HEK293 (cell line): ENCODE measurements at regions not wholly inside any gene's neighbourhood (a gene's known extent, or its start where the extent isn't known, plus 50 kb on each side); places are given as distances from the start of the nearest gene placed in this dataset.

Experiments
- CTCF ChIA-PET: fragments of 350-600 bp; formaldehyde crosslinking; extraction: SDS; loops from one replicate; lab custom pipeline; 2021; ENCODE audit warnings: antibody characterized with exemption; lab: Yijun Ruan, JAX
- POLR2A ChIA-PET: fragments of 300-600 bp; formaldehyde crosslinking; extraction: SDS; loops from one replicate; lab custom pipeline; 2020; ENCODE audit warnings: antibody characterized with exemption, inconsistent platforms; lab: Yijun Ruan, JAX
- H3K27ac ChIP-seq: fragments of 200-500 bp; sonication (Bioruptor generic); 2 replicates; pipeline ENCODE4 v1.5.1; 2014; ENCODE audit warnings: low read depth, low read length, control low read depth, inconsistent platforms; ENCODE audit errors: extremely low read depth
- H3K36me3 ChIP-seq, 2 experiments: fragments of 200-500 bp in 1 of 2; sonication (Bioruptor generic) in 1 of 2; 1 replicate in 1 of 2; 2 replicates in 1 of 2; pipeline ENCODE4 v1.5.1; 2014 to 2017; ENCODE audit warnings: inconsistent platforms in 2 of 2, low read length in 2 of 2; ENCODE audit not compliant: control insufficient read depth in 2 of 2, insufficient read depth in 1 of 2
- H3K4me1 ChIP-seq: fragments of 200-500 bp; sonication (Bioruptor generic); 2 replicates; pipeline ENCODE4 v1.5.1; 2014; ENCODE audit warnings: mild to moderate bottlenecking, low read length, inconsistent platforms; ENCODE audit not compliant: control insufficient read depth, insufficient read depth
- H3K4me3 ChIP-seq: 2 replicates; pipeline ENCODE4 v1.5.1; 2011; ENCODE audit warnings: low read depth, mild to moderate bottlenecking, control low read depth, low read length, moderate library complexity
- H3K9me3 ChIP-seq: fragments of 200-500 bp; sonication (Bioruptor generic); 2 replicates; pipeline ENCODE4 v1.5.1; 2014; ENCODE audit warnings: low read depth, low read length, inconsistent platforms; ENCODE audit not compliant: control insufficient read depth, insufficient read depth
- AEBP2 ChIP-seq: fragments of 450-650 bp; formaldehyde crosslinking; IDR thresholded peaks from 2 replicates; pipeline ENCODE4 v1.5.1; 2016; ENCODE audit warnings: missing biosample characterization, missing genetic modification characterization, borderline replicate concordance
- ATF2 ChIP-seq: fragments of 450-650 bp; formaldehyde crosslinking; IDR thresholded peaks from 2 replicates; pipeline ENCODE4 v1.5.1; 2016; ENCODE audit warnings: missing biosample characterization, missing genetic modification characterization, low read depth
- GLI2 ChIP-seq: fragments of 450-650 bp; formaldehyde crosslinking; IDR thresholded peaks from 2 replicates; pipeline ENCODE4; 2017; ENCODE audit warnings: missing biosample characterization, missing genetic modification characterization, low read depth, borderline replicate concordance
- IKZF3 ChIP-seq: fragments of 450-650 bp; IDR thresholded peaks from 2 replicates; pipeline ENCODE4 v1.5.0; 2018; ENCODE audit warnings: missing biosample characterization, mild to moderate bottlenecking, missing genetic modification characterization, moderate library complexity
- KLF9 ChIP-seq: fragments of 450-650 bp; formaldehyde crosslinking; IDR thresholded peaks from 2 replicates; pipeline ENCODE4 v1.5.1; 2016; ENCODE audit warnings: missing biosample characterization, missing genetic modification characterization, low read depth
- MZF1 ChIP-seq: fragments of 450-650 bp; formaldehyde crosslinking; IDR thresholded peaks from 2 replicates; pipeline ENCODE4 v1.5.1; 2017; ENCODE audit warnings: missing biosample characterization, missing genetic modification characterization, borderline replicate concordance
- PRDM6 ChIP-seq: fragments of 450-650 bp; formaldehyde crosslinking; IDR thresholded peaks from 2 replicates; pipeline ENCODE4 v1.5.1; 2017; ENCODE audit warnings: missing biosample characterization, missing genetic modification characterization
- SCRT1 ChIP-seq: fragments of 450-650 bp; formaldehyde crosslinking; IDR thresholded peaks from 2 replicates; pipeline ENCODE4 v1.5.1; 2016; ENCODE audit warnings: missing biosample characterization, missing genetic modification characterization, borderline replicate concordance
- SCRT2 ChIP-seq: fragments of 450-650 bp; formaldehyde crosslinking; IDR thresholded peaks from 2 replicates; pipeline ENCODE4 v1.5.1; 2016; ENCODE audit warnings: missing biosample characterization, missing genetic modification characterization
- SP3 ChIP-seq: fragments of 450-650 bp; formaldehyde crosslinking; IDR thresholded peaks from 2 replicates; pipeline ENCODE4 v1.5.1; 2016; ENCODE audit warnings: missing biosample characterization, missing genetic modification characterization
- ZBTB21 ChIP-seq: fragments of 450-650 bp; formaldehyde crosslinking; IDR thresholded peaks from 2 replicates; pipeline ENCODE4 v1.5.1; 2017; ENCODE audit warnings: missing biosample characterization, missing genetic modification characterization
- ZEB2 ChIP-seq: fragments of 450-650 bp; formaldehyde crosslinking; IDR thresholded peaks from 2 replicates; pipeline ENCODE4 v1.5.1; 2016; ENCODE audit warnings: missing biosample characterization, missing genetic modification characterization
- ZFP37 ChIP-seq: fragments of 450-650 bp; formaldehyde crosslinking; IDR thresholded peaks from 2 replicates; pipeline ENCODE4 v1.5.1; 2016; ENCODE audit warnings: missing biosample characterization, missing genetic modification characterization
- ZNF121 ChIP-seq: fragments of 450-650 bp; formaldehyde crosslinking; IDR thresholded peaks from 2 replicates; pipeline ENCODE4 v1.5.1; 2016; ENCODE audit warnings: missing biosample characterization, missing genetic modification characterization
- ZNF184 ChIP-seq: fragments of 450-650 bp; IDR thresholded peaks from 2 replicates; pipeline ENCODE4 v1.5.1; 2018; ENCODE audit warnings: missing biosample characterization, mild to moderate bottlenecking, missing genetic modification characterization
- ZNF214 ChIP-seq: fragments of 450-650 bp; formaldehyde crosslinking; IDR thresholded peaks from 2 replicates; pipeline ENCODE4 v1.5.1; 2017; ENCODE audit warnings: missing biosample characterization, mild to moderate bottlenecking, missing genetic modification characterization, borderline replicate concordance
- ZNF223 ChIP-seq: fragments of 450-650 bp; formaldehyde crosslinking; IDR thresholded peaks from 2 replicates; pipeline ENCODE4 v1.5.1; 2016; ENCODE audit warnings: missing biosample characterization, missing genetic modification characterization
- ZNF366 ChIP-seq: fragments of 450-650 bp; formaldehyde crosslinking; conservative IDR thresholded peaks from 2 replicates; pipeline ENCODE4 v1.5.1; 2016; ENCODE audit warnings: missing biosample characterization, missing genetic modification characterization
- ZNF394 ChIP-seq: fragments of 450-650 bp; formaldehyde crosslinking; IDR thresholded peaks from 2 replicates; pipeline ENCODE4 v1.5.1; 2016; ENCODE audit warnings: missing biosample characterization, missing genetic modification characterization, mild to moderate bottlenecking, moderate library complexity, borderline replicate concordance
- ZNF529 ChIP-seq: fragments of 450-650 bp; formaldehyde crosslinking; IDR thresholded peaks from 2 replicates; pipeline ENCODE4 v1.5.1; 2017; ENCODE audit warnings: missing genetic modification characterization, missing biosample characterization; ENCODE audit not compliant: insufficient replicate concordance
- ZNF585B ChIP-seq: fragments of 450-650 bp; formaldehyde crosslinking; IDR thresholded peaks from 2 replicates; pipeline ENCODE4 v1.5.1; 2016; ENCODE audit warnings: missing biosample characterization, missing genetic modification characterization
- ZNF610 ChIP-seq: fragments of 450-650 bp; formaldehyde crosslinking; IDR thresholded peaks from 2 replicates; pipeline ENCODE4 v1.5.1; 2016; ENCODE audit warnings: missing biosample characterization, missing genetic modification characterization, borderline replicate concordance
- ZNF707 ChIP-seq: fragments of 450-650 bp; formaldehyde crosslinking; IDR thresholded peaks from 2 replicates; pipeline ENCODE4 v1.5.1; 2016; ENCODE audit warnings: missing biosample characterization, missing genetic modification characterization
- ZNF76 ChIP-seq: fragments of 450-650 bp; formaldehyde crosslinking; IDR thresholded peaks from 2 replicates; pipeline ENCODE4; 2016; ENCODE audit warnings: low read depth, missing biosample characterization, missing genetic modification characterization, borderline replicate concordance
- ZSCAN30 ChIP-seq: fragments of 450-650 bp; IDR thresholded peaks from 2 replicates; pipeline ENCODE4 v1.5.1; 2018; ENCODE audit warnings: missing biosample characterization, mild to moderate bottlenecking, missing genetic modification characterization, moderate library complexity
- TF ChIP-seq, protein P1 (sequence below): fragments of 450-650 bp; formaldehyde crosslinking; IDR thresholded peaks from 2 replicates; pipeline ENCODE4 v1.5.1; 2016; ENCODE audit warnings: missing biosample characterization, missing genetic modification characterization
- TF ChIP-seq, protein P2 (sequence below): fragments of 450-650 bp; IDR thresholded peaks from 2 replicates; pipeline ENCODE4 v1.5.1; 2018; ENCODE audit warnings: missing biosample characterization, mild to moderate bottlenecking, missing genetic modification characterization

DNA sequence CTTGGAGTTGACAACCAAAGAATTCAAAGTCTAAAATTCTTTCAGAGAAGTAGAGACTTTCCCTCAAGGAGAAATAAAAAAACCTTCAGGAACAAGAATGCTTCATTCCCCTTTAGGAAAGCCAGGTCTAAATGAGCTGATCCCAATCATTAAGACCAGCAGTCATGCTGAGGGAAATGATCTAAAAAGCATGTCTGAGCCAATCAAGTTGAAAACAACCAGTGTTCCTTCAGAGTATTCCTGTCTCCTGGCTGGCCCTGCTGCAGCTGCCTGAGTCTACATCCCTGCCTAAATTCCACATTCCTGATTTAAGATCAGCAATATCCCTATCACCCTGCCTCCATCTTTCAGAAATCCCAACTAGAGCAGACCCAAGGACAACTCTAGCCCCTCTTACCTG, 244.5 kb downstream of the PLK2 start:
- Histone ChIP-seq H3K4me3 (no peak overlapping the region), H3K4me1 (no peaks in the 10 kb centered on the region), H3K9me3 (no peaks in the 10 kb centered on the region), H3K27ac (no peak overlapping the region), H3K36me3 (no peaks in the 10 kb centered on the region)
- TF ChIP-seq ZNF76 (tag by site-specific recombination) (no peak), SCRT1 (no peak), AEBP2 (tag by site-specific recombination) (no peak), ZNF394 (no peak), SCRT2 (tag by site-specific recombination) (no peak), ZEB2 (tag by site-specific recombination) (no peak), ZNF223 (tag by site-specific recombination) (no peak), KLF9 (no peak), ZNF585B (tag by site-specific recombination) (no peak), MZF1 (no peak), ZNF529 (no peak), ZBTB21 (tag by site-specific recombination) (no peak), ZNF707 (tag by site-specific recombination) (no peak), SP3 (tag by site-specific recombination) (no peak)
- TF ChIP-seq, protein P1, sequence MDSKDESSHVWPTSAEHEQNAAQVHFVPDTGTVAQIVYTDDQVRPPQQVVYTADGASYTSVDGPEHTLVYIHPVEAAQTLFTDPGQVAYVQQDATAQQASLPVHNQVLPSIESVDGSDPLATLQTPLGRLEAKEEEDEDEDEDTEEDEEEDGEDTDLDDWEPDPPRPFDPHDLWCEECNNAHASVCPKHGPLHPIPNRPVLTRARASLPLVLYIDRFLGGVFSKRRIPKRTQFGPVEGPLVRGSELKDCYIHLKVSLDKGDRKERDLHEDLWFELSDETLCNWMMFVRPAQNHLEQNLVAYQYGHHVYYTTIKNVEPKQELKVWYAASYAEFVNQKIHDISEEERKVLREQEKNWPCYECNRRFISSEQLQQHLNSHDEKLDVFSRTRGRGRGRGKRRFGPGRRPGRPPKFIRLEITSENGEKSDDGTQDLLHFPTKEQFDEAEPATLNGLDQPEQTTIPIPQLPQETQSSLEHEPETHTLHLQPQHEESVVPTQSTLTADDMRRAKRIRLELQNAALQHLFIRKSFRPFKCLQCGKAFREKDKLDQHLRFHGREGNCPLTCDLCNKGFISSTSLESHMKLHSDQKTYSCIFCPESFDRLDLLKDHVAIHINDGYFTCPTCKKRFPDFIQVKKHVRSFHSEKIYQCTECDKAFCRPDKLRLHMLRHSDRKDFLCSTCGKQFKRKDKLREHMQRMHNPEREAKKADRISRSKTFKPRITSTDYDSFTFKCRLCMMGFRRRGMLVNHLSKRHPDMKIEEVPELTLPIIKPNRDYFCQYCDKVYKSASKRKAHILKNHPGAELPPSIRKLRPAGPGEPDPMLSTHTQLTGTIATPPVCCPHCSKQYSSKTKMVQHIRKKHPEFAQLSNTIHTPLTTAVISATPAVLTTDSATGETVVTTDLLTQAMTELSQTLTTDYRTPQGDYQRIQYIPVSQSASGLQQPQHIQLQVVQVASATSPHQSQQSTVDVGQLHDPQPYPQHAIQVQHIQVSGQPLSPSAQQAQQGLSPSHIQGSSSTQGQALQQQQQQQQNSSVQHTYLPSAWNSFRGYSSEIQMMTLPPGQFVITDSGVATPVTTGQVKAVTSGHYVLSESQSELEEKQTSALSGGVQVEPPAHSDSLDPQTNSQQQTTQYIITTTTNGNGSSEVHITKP (tag by site-specific recombination), result no peak
- POLR2A ChIA-PET, result no interaction called here
- CTCF ChIA-PET, result interaction anchor here (0.7 kb wide), 1 partner anchor 183 kb away, joined by 3 read pairs; no protein-coding TSS in a partner anchor

- ChIA-PET CTCF (no interaction called here), POLR2A (no interaction called here)
- Histone ChIP-seq H3K4me3 (no peak overlapping the region), H3K36me3 (no peaks in the 10 kb centered on the region), H3K9me3 (no peaks in the 10 kb centered on the region), H3K27ac (no peak overlapping the region), H3K4me1 (peaks cover 3% of the 10 kb centered on the region)
- TF ChIP-seq, protein P2, sequence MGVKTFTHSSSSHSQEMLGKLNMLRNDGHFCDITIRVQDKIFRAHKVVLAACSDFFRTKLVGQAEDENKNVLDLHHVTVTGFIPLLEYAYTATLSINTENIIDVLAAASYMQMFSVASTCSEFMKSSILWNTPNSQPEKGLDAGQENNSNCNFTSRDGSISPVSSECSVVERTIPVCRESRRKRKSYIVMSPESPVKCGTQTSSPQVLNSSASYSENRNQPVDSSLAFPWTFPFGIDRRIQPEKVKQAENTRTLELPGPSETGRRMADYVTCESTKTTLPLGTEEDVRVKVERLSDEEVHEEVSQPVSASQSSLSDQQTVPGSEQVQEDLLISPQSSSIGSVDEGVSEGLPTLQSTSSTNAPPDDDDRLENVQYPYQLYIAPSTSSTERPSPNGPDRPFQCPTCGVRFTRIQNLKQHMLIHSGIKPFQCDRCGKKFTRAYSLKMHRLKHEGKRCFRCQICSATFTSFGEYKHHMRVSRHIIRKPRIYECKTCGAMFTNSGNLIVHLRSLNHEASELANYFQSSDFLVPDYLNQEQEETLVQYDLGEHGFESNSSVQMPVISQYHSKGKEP (tag by site-specific recombination), result no peak
- TF ChIP-seq ZNF610 (tag by site-specific recombination), result no peak
- no peak for TF ChIP-seq ZSCAN30
- TF ChIP-seq IKZF3 (tag by site-specific recombination), result no peak
- no peak for TF ChIP-seq ZFP37
- TF ChIP-seq ZNF366, result no peak
- no peak for TF ChIP-seq ATF2 (tag by site-specific recombination)
- no peak for TF ChIP-seq ZNF214
- TF ChIP-seq GLI2 (tag by site-specific recombination), result no peak
- no peak for TF ChIP-seq PRDM6 (tag by site-specific recombination)
- TF ChIP-seq ZNF76 (tag by site-specific recombination), result no peak
- TF ChIP-seq ZNF121 (tag by site-specific recombination), result no peak
- no peak for TF ChIP-seq ZNF184 (tag by site-specific recombination)
These were observed 248.4 kb downstream of the PLK2 start for GRCh38 chr5:58211441-58211840.
